HFF-Myc (cell line): ENCODE measurements at regions not wholly inside any gene's neighbourhood (a gene's known extent, or its start where the extent isn't known, plus 50 kb on each side); places are given as distances from the start of the nearest gene placed in this dataset.

ENCODE experiments used
- DNase-seq: peaks from one replicate; pipeline ENCODE4 v3.0.0-alpha.2; 2011; ENCODE audit warnings: low read depth; ENCODE audit errors: extremely low read depth
- H3K4me3 ChIP-seq: replicated peaks from 2 replicates; pipeline ENCODE4 v1.5.1; 2011; ENCODE audit warnings: low read depth, mild to moderate bottlenecking, control low read depth, low read length
- CTCF ChIP-seq: IDR thresholded peaks from 2 replicates; pipeline ENCODE4 v1.5.1; 2012; ENCODE audit warnings: mild to moderate bottlenecking, low read depth, low read length, control low read depth; ENCODE audit errors: missing control alignments

GRCh38 chr3:127478922-127479321 lies 111.6 kb downstream of the TPRA1 start:
- no peak for TF ChIP-seq CTCF
- H3K4me3 ChIP-seq = no peak overlapping the region
- DNase-seq = no peak

- no peak overlapping the region for H3K4me3 ChIP-seq
- no peak for TF ChIP-seq CTCF
- DNase-seq = no peak
Observed at GRCh38 chr3:127477396-127477795, 113.1 kb downstream of the TPRA1 start.

- H3K4me3 ChIP-seq = no peak overlapping the region
- no peak for TF ChIP-seq CTCF
- DNase-seq = no peak
Observed at GRCh38 chr3:127476936-127477335, 113.6 kb downstream of the TPRA1 start.

- H3K4me3 ChIP-seq = no peak overlapping the region
- no peak for DNase-seq
- no peak for TF ChIP-seq CTCF
Observed at GRCh38 chr3:127475975-127476705, 114.4 kb downstream of the TPRA1 start.

- no peak for TF ChIP-seq CTCF
- H3K4me3 ChIP-seq = no peak overlapping the region
Observed at GRCh38 chr3:127475391-127475790, 115.1 kb downstream of the TPRA1 start.

GRCh38 chr3:127473244-127474024 lies 117.1 kb downstream of the TPRA1 start:
- peak; percentile 15 for TF ChIP-seq CTCF
- no peak overlapping the region for H3K4me3 ChIP-seq
- DNase-seq = no peak

More at GRCh38 chr3:127475391-127475790, 115.1 kb downstream of the TPRA1 start:
- DNase-seq = no peak
